ENCODE measurements at regions not wholly inside any gene's neighbourhood (a gene's known extent, or its start where the extent isn't known, plus 50 kb on each side); places are given as distances from the start of the nearest gene placed in this dataset.

DNA sequence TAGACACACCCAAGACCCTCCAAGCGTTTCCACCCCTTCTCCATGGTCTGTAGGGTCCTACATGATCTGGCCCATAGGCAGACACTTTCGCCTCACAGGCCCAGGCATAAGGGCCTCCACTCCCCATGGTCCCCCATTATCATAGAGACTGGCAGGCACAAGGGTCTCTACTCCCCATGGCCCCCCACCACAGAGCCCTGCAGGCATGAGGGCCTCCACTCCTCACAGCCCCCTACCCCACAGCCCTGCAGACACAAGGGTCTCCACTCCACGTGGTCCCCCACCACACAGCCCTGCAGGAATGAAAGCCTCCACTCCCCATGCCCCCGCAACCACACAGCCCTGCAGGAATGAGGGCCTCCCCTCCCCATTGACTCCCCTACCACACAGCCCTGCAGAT lies 159.7 kb upstream of the AGAP1 start:
- TF ChIP-seq CTCF (IDR thresholded peaks at IDR 0.05; ENCODE audit: low read depth, low read length, poor library complexity, severe bottlenecking) = no peak
- no peak for TF ChIP-seq EZH2phosphoT487 (IDR thresholded peaks at IDR 0.05; ENCODE audit: borderline replicate concordance, low read length)

Measured in DOHH2 (cell line).